ENCODE measurements at regions not wholly inside any gene's neighbourhood (a gene's known extent, or its start where the extent isn't known, plus 50 kb on each side); places are given as distances from the start of the nearest gene placed in this dataset.

DNA sequence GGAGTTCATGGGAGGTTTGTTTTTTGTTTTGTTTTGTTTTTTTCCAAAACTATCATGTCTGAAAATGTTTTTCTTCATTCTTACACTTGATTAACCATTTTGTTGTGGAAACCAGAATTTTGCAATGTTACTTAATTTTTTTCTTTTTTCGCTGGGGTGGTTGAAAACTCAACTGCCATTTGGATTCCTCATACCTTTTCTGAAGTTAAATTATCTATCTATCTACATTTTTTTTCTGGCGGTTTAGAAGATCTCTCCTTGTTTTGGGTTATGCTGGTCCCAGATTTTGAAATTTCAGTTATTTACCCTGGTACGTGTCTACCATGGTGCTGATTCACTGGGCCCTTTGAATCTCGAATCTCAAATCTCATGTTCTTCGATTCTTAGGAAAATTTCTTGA, 316.2 kb upstream of the SMARCA2 start:
- intact Hi-C loops (cut with micrococcal nuclease; ENCODE audit: unreplicated experiment), result no loop called here
- TF ChIP-seq, protein P1, sequence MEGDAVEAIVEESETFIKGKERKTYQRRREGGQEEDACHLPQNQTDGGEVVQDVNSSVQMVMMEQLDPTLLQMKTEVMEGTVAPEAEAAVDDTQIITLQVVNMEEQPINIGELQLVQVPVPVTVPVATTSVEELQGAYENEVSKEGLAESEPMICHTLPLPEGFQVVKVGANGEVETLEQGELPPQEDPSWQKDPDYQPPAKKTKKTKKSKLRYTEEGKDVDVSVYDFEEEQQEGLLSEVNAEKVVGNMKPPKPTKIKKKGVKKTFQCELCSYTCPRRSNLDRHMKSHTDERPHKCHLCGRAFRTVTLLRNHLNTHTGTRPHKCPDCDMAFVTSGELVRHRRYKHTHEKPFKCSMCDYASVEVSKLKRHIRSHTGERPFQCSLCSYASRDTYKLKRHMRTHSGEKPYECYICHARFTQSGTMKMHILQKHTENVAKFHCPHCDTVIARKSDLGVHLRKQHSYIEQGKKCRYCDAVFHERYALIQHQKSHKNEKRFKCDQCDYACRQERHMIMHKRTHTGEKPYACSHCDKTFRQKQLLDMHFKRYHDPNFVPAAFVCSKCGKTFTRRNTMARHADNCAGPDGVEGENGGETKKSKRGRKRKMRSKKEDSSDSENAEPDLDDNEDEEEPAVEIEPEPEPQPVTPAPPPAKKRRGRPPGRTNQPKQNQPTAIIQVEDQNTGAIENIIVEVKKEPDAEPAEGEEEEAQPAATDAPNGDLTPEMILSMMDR (IDR thresholded peaks at IDR 0.05; ENCODE audit: insufficient read depth in 1 of 2, low read depth in 1 of 2, low read length in 1 of 2, severe bottlenecking in 1 of 2, unreplicated experiment in 1 of 2), result no peak
- no TSS peak for BruUV-seq (replicated peaks)
- Histone ChIP-seq H3K27me3 (replicated peaks; ENCODE audit: control insufficient read depth, insufficient read depth, low read length) (no peaks in the 10 kb centered on the region), H3K4me1 (no peaks in the 10 kb centered on the region), H3K4me3 (ENCODE audit: low read depth, low read length) (no peak overlapping the region), H3K9me3 (no peaks in the 10 kb centered on the region), H3K36me3 (ENCODE audit: control insufficient read depth, insufficient read depth, low read length) (no peaks in the 10 kb centered on the region)
- Mint-ChIP-seq H3K36me3 (ENCODE audit: insufficient read depth, unreplicated experiment) (no peaks in the 10 kb centered on the region), H3K9me3 (ENCODE audit: unreplicated experiment) (no peaks in the 10 kb centered on the region), H3K27ac (ENCODE audit: unreplicated experiment) (no peak overlapping the region), H3K27me3 (ENCODE audit: insufficient read depth, unreplicated experiment) (peaks cover 4% of the 10 kb centered on the region), H3K4me3 (ENCODE audit: unreplicated experiment) (no peak overlapping the region), H3K4me1 (ENCODE audit: low read depth, unreplicated experiment) (no peaks in the 10 kb centered on the region)
- CTCF ChIA-PET, result no interaction called here
- no peak for DNase-seq
- POLR2A ChIA-PET, result no interaction called here

- H3K36me3 ChIP-seq (ENCODE audit: control insufficient read depth, insufficient read depth, low read length), result no peaks in the 10 kb centered on the region
- DNase-seq, result no peak
- Mint-ChIP-seq H3K36me3 (ENCODE audit: insufficient read depth, unreplicated experiment) (no peaks in the 10 kb centered on the region), H3K4me1 (ENCODE audit: low read depth, unreplicated experiment) (no peaks in the 10 kb centered on the region), H3K27ac (ENCODE audit: unreplicated experiment) (no peak overlapping the region), H3K27me3 (ENCODE audit: insufficient read depth, unreplicated experiment) (peaks cover 4% of the 10 kb centered on the region), H3K9me3 (ENCODE audit: unreplicated experiment) (no peaks in the 10 kb centered on the region), H3K4me3 (ENCODE audit: unreplicated experiment) (no peak overlapping the region)
- TF ChIP-seq, protein P1 (IDR thresholded peaks at IDR 0.05; ENCODE audit: insufficient read depth in 1 of 2, low read depth in 1 of 2, low read length in 1 of 2, severe bottlenecking in 1 of 2, unreplicated experiment in 1 of 2), result no peak
- H3K4me1 ChIP-seq, result no peaks in the 10 kb centered on the region
- POLR2A ChIA-PET, result no interaction called here
- no TSS peak for BruUV-seq (replicated peaks)
- no peaks in the 10 kb centered on the region for H3K9me3 ChIP-seq
- no peak overlapping the region for H3K4me3 ChIP-seq (ENCODE audit: low read depth, low read length)
- H3K27me3 ChIP-seq (replicated peaks; ENCODE audit: control insufficient read depth, insufficient read depth, low read length), result no peaks in the 10 kb centered on the region
- intact Hi-C loops (cut with micrococcal nuclease; ENCODE audit: unreplicated experiment), result no loop called here
- CTCF ChIA-PET, result no interaction called here
Measured at GRCh38 chr9:1701113-1701512, 314.0 kb upstream of the SMARCA2 start.

GRCh38 chr9:1702701-1703100, 312.4 kb upstream of the SMARCA2 start:
- H3K27ac Mint-ChIP-seq (ENCODE audit: unreplicated experiment), result no peak overlapping the region

More at GRCh38 chr9:1702701-1703100, 312.4 kb upstream of the SMARCA2 start:
- no TSS peak for BruUV-seq (replicated peaks)
- no peaks in the 10 kb centered on the region for H3K27me3 ChIP-seq (replicated peaks; ENCODE audit: control insufficient read depth, insufficient read depth, low read length)
- H3K4me3 ChIP-seq (ENCODE audit: low read depth, low read length), result no peak overlapping the region
- POLR2A ChIA-PET, result no interaction called here
- no peaks in the 10 kb centered on the region for H3K36me3 Mint-ChIP-seq (ENCODE audit: insufficient read depth, unreplicated experiment)
- H3K9me3 Mint-ChIP-seq (ENCODE audit: unreplicated experiment), result no peaks in the 10 kb centered on the region
- CTCF ChIA-PET, result no interaction called here
- intact Hi-C loops (cut with micrococcal nuclease; ENCODE audit: unreplicated experiment), result no loop called here
- H3K4me1 ChIP-seq, result no peaks in the 10 kb centered on the region
- H3K27me3 Mint-ChIP-seq (ENCODE audit: insufficient read depth, unreplicated experiment), result peaks cover 4% of the 10 kb centered on the region
- no peaks in the 10 kb centered on the region for H3K9me3 ChIP-seq
- H3K4me1 Mint-ChIP-seq (ENCODE audit: low read depth, unreplicated experiment), result no peaks in the 10 kb centered on the region
- no peak for DNase-seq
- TF ChIP-seq, protein P1 (IDR thresholded peaks at IDR 0.05; ENCODE audit: insufficient read depth in 1 of 2, low read depth in 1 of 2, low read length in 1 of 2, severe bottlenecking in 1 of 2, unreplicated experiment in 1 of 2), result no peak
- H3K4me3 Mint-ChIP-seq (ENCODE audit: unreplicated experiment), result no peak overlapping the region
- H3K36me3 ChIP-seq (ENCODE audit: control insufficient read depth, insufficient read depth, low read length), result no peaks in the 10 kb centered on the region

All from Caco-2 (cell line).